ENCODE measurements at regions not wholly inside any gene's neighbourhood (a gene's known extent, or its start where the extent isn't known, plus 50 kb on each side); places are given as distances from the start of the nearest gene placed in this dataset.

DNA sequence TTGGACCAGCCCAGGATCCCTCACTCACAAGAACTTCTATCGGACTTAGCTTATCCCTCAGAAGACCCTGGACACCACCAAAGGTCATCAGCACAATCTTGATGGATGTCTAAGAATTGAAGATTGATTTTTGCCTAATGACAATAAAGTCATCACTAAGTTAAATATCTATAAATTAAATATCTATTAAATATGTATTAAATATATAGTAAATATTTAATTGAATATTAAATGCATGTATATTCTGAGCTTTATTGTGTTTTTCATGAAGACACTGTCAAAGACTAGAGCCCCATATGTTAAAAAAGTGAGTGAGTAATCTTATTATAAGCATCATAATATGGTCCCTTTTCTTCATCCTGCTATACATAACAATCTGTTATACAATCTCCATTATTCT lies 751.1 kb downstream of the KCNJ2 start:
- no peak for DNase-seq
- no peaks in the 10 kb centered on the region for H3K27me3 Mint-ChIP-seq (ENCODE audit: unreplicated experiment)
- peaks cover 16% of the 10 kb centered on the region for H3K36me3 Mint-ChIP-seq (ENCODE audit: unreplicated experiment)
- no peaks in the 10 kb centered on the region for H3K4me1 Mint-ChIP-seq (ENCODE audit: low read depth, unreplicated experiment)
- TF ChIP-seq, protein P1, sequence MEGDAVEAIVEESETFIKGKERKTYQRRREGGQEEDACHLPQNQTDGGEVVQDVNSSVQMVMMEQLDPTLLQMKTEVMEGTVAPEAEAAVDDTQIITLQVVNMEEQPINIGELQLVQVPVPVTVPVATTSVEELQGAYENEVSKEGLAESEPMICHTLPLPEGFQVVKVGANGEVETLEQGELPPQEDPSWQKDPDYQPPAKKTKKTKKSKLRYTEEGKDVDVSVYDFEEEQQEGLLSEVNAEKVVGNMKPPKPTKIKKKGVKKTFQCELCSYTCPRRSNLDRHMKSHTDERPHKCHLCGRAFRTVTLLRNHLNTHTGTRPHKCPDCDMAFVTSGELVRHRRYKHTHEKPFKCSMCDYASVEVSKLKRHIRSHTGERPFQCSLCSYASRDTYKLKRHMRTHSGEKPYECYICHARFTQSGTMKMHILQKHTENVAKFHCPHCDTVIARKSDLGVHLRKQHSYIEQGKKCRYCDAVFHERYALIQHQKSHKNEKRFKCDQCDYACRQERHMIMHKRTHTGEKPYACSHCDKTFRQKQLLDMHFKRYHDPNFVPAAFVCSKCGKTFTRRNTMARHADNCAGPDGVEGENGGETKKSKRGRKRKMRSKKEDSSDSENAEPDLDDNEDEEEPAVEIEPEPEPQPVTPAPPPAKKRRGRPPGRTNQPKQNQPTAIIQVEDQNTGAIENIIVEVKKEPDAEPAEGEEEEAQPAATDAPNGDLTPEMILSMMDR (IDR thresholded peaks at IDR 0.05; ENCODE audit: partially characterized antibody, unreplicated experiment): no peak
- H3K4me3 Mint-ChIP-seq (ENCODE audit: unreplicated experiment): no peak overlapping the region
- H3K9me3 Mint-ChIP-seq (ENCODE audit: unreplicated experiment): no peaks in the 10 kb centered on the region
- no peak overlapping the region for H3K27ac Mint-ChIP-seq (ENCODE audit: unreplicated experiment)

DNA sequence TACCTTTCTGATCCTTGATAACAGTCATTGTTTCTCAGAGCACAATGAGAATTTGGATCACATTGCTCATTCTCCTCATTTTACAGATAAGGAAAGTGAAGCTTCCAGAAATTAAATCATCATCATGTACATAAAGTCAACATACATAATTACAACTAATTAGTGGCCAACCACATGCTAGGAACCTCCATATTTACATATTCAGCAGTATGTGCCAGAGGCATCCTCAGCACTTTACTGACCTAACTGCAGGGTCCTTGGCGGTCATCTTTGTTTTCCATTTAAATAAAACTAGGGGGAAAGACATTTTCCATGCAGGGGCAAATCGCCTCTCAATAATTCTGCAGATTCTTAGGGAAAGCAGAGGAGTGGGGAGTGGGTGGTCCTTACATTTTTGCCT lies 752.9 kb downstream of the KCNJ2 start:
- no peak for DNase-seq
- TF ChIP-seq, protein P1 (IDR thresholded peaks at IDR 0.05; ENCODE audit: partially characterized antibody, unreplicated experiment): no peak
- Mint-ChIP-seq H3K4me3 (ENCODE audit: unreplicated experiment) (no peak overlapping the region), H3K36me3 (ENCODE audit: unreplicated experiment) (peaks cover 10% of the 10 kb centered on the region), H3K4me1 (ENCODE audit: low read depth, unreplicated experiment) (no peaks in the 10 kb centered on the region), H3K27me3 (ENCODE audit: unreplicated experiment) (no peaks in the 10 kb centered on the region), H3K9me3 (ENCODE audit: unreplicated experiment) (no peaks in the 10 kb centered on the region), H3K27ac (ENCODE audit: unreplicated experiment) (no peak overlapping the region)

DNA sequence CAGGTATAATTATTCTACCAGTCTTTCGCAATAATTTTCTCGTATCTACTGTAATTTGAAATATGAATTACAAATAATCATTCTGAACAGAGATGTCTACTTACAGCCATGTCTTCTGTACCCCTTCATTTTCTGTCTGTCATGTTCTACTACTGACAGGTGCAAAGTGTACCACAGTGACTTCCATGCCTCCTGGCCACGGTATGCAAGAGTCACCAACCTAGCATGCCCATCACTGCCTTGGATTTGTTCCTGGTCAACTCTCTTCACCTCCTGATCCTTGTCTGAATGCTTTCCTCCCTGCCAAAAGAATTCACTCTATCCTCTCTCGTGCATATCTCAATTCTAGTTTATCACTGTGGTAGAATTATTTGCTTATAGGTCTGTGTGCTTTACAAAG lies 755.4 kb downstream of the KCNJ2 start:
- DNase-seq: no peak
- Mint-ChIP-seq H3K9me3 (ENCODE audit: unreplicated experiment) (no peaks in the 10 kb centered on the region), H3K4me1 (ENCODE audit: low read depth, unreplicated experiment) (no peaks in the 10 kb centered on the region), H3K36me3 (ENCODE audit: unreplicated experiment) (no peaks in the 10 kb centered on the region), H3K4me3 (ENCODE audit: unreplicated experiment) (no peak overlapping the region), H3K27ac (ENCODE audit: unreplicated experiment) (no peak overlapping the region), H3K27me3 (ENCODE audit: unreplicated experiment) (no peaks in the 10 kb centered on the region)
- TF ChIP-seq, protein P1 (IDR thresholded peaks at IDR 0.05; ENCODE audit: partially characterized antibody, unreplicated experiment): no peak

DNA sequence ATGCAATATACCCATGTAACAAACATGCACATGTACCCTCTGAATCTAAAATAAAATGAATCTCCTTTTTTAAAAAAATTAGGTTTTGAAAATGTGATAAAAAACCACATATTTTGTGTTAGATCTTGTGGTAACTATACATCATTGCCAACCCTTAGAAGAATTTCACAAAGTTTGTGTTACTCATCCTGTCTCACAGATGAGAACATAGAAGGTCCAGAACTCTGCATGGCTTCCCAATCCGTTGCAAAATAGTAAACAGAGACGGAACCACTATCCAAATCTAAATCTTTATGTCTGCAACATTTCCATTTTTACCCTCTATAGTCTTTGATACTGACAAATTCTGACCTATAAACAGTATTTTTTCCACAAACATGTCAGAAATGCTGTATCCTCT lies 759.9 kb downstream of the KCNJ2 start:
- no peaks in the 10 kb centered on the region for H3K4me1 Mint-ChIP-seq (ENCODE audit: low read depth, unreplicated experiment)
- no peak overlapping the region for H3K4me3 Mint-ChIP-seq (ENCODE audit: unreplicated experiment)
- TF ChIP-seq, protein P1 (IDR thresholded peaks at IDR 0.05; ENCODE audit: partially characterized antibody, unreplicated experiment): no peak
- H3K27me3 Mint-ChIP-seq (ENCODE audit: unreplicated experiment): no peaks in the 10 kb centered on the region
- no peak overlapping the region for H3K27ac Mint-ChIP-seq (ENCODE audit: unreplicated experiment)
- no peaks in the 10 kb centered on the region for H3K9me3 Mint-ChIP-seq (ENCODE audit: unreplicated experiment)
- DNase-seq: no peak
- H3K36me3 Mint-ChIP-seq (ENCODE audit: unreplicated experiment): no peaks in the 10 kb centered on the region

DNA sequence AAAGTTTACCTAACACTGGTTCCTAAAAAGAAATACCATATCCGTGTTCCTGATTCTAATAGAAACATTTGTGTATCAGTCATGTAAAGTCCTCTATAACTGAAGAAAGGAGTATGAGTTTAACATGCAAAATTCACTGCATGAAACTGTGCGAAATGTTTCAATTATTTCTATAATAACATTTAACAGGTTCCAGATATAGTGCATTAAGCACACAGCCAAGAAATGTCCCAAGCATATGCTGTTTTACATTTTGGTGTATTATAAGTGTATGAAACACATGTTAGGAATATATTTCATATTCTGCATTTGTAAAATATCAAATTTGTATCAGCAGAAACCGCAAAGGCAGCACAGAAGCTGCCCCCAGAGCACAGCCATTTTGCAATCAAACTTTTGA lies 764.9 kb downstream of the KCNJ2 start:
- Mint-ChIP-seq H3K27me3 (ENCODE audit: unreplicated experiment) (no peaks in the 10 kb centered on the region), H3K36me3 (ENCODE audit: unreplicated experiment) (no peaks in the 10 kb centered on the region), H3K27ac (ENCODE audit: unreplicated experiment) (no peak overlapping the region), H3K4me1 (ENCODE audit: low read depth, unreplicated experiment) (no peaks in the 10 kb centered on the region), H3K9me3 (ENCODE audit: unreplicated experiment) (no peaks in the 10 kb centered on the region), H3K4me3 (ENCODE audit: unreplicated experiment) (no peak overlapping the region)
- no peak for DNase-seq
- TF ChIP-seq, protein P1 (IDR thresholded peaks at IDR 0.05; ENCODE audit: partially characterized antibody, unreplicated experiment): no peak

Data from glutamatergic neuron (in vitro differentiated cells).